Neural cell (in vitro differentiated cells): ENCODE measurements at regions not wholly inside any gene's neighbourhood (a gene's known extent, or its start where the extent isn't known, plus 50 kb on each side); places are given as distances from the start of the nearest gene placed in this dataset.

Source experiments
- H2AFZ ChIP-seq: fragments of 200-600, 300-800 bp; sonication (generic), shearing (Covaris generic); 2 replicates; pipeline ENCODE4 v1.6.0; 2014; ENCODE audit warnings: low read depth, mild to moderate bottlenecking, antibody characterized with exemption, low read length, moderate library complexity
- H3F3A ChIP-seq: fragments of 200-600 bp; shearing (Covaris generic); 2 replicates; pipeline ENCODE4 v1.6.1; 2016; ENCODE audit warnings: mild to moderate bottlenecking, moderate library complexity, mixed read lengths, antibody characterized with exemption, low read length; ENCODE audit not compliant: insufficient read depth, poor library complexity, severe bottlenecking
- H3K27ac ChIP-seq: fragments of 200-600, 300-800 bp; sonication (generic), shearing (Covaris generic); 2 replicates; pipeline ENCODE4 v1.5.1; 2014; ENCODE audit warnings: mild to moderate bottlenecking, low read length, moderate library complexity
- H3K27me3 ChIP-seq: fragments of 300-800, 200-600 bp; sonication (generic), shearing (Covaris generic); 2 replicates; pipeline ENCODE4 v1.6.0; 2014; ENCODE audit warnings: mild to moderate bottlenecking, low read depth, low read length, moderate library complexity; ENCODE audit not compliant: insufficient read depth
- H3K36me3 ChIP-seq: fragments of 300-800, 200-600 bp; sonication (generic), shearing (Covaris generic); 2 replicates; pipeline ENCODE4 v1.5.1; 2014; ENCODE audit warnings: mild to moderate bottlenecking, antibody characterized with exemption, low read length, moderate library complexity; ENCODE audit not compliant: insufficient read depth
- H3K4me2 ChIP-seq: fragments of 300-800, 200-600 bp; sonication (generic), shearing (Covaris generic); 2 replicates; pipeline ENCODE4 v1.6.0; 2014; ENCODE audit warnings: mild to moderate bottlenecking, low read length
- H3K4me3 ChIP-seq: fragments of 300-800, 200-600 bp; sonication (generic), shearing (Covaris generic); 2 replicates; pipeline ENCODE4 v1.5.1; 2014; ENCODE audit warnings: mild to moderate bottlenecking, low read length, moderate library complexity
- H3K79me2 ChIP-seq: fragments of 200-600 bp; shearing (Covaris generic); replicated peaks from 2 replicates; pipeline ENCODE4 v1.6.0; 2014; ENCODE audit warnings: mild to moderate bottlenecking, low read length, moderate library complexity; ENCODE audit not compliant: insufficient read depth
- H3K9ac ChIP-seq: fragments of 300-800, 200-600 bp; sonication (generic), shearing (Covaris generic); 2 replicates; pipeline ENCODE4 v1.6.1; 2016; ENCODE audit warnings: mild to moderate bottlenecking, low read length, mixed read lengths
- H3K9me2 ChIP-seq: fragments of 200-600 bp; shearing (Covaris generic); 2 replicates; pipeline ENCODE4 v1.6.1; 2016; ENCODE audit warnings: mild to moderate bottlenecking, low read length, mixed read lengths; ENCODE audit not compliant: insufficient read depth
- H3K9me3 ChIP-seq: fragments of 200-600, 300-800 bp; sonication (generic), shearing (Covaris generic); 2 replicates; pipeline ENCODE4 v1.6.1; 2016; ENCODE audit warnings: mild to moderate bottlenecking, mixed run types, low read length, moderate library complexity, mixed read lengths
- H4K20me1 ChIP-seq: fragments of 200-600 bp; shearing (Covaris generic); 2 replicates; pipeline ENCODE4 v1.6.1; 2016; ENCODE audit warnings: mild to moderate bottlenecking, mixed run types; ENCODE audit not compliant: insufficient read depth
- CTCF ChIP-seq: fragments of 450-650 bp; IDR thresholded peaks from 2 replicates; pipeline ENCODE4 v1.5.1; 2014; ENCODE audit warnings: antibody characterized with exemption, mild to moderate bottlenecking, moderate library complexity; ENCODE audit not compliant: poor library complexity, severe bottlenecking
- EP300 ChIP-seq: fragments of 450-650 bp; conservative IDR thresholded peaks from 2 replicates; pipeline ENCODE4 v1.6.1; 2014; ENCODE audit warnings: antibody characterized with exemption, mild to moderate bottlenecking, moderate library complexity; ENCODE audit not compliant: poor library complexity, severe bottlenecking
- EZH2 ChIP-seq: fragments of 200-600, 300-800 bp; shearing (Covaris generic), sonication (generic); IDR thresholded peaks from 2 replicates; pipeline ENCODE4 v1.6.1; 2014; ENCODE audit warnings: antibody characterized with exemption, low read length, borderline replicate concordance, mild to moderate bottlenecking; ENCODE audit not compliant: insufficient read depth, poor library complexity, severe bottlenecking
- MXI1 ChIP-seq: fragments of 450-650 bp; conservative IDR thresholded peaks from 2 replicates; pipeline ENCODE4 v1.6.1; 2014; ENCODE audit warnings: antibody characterized with exemption, mild to moderate bottlenecking; ENCODE audit not compliant: poor library complexity, severe bottlenecking
- POLR2AphosphoS5 ChIP-seq: IDR thresholded peaks from 2 replicates; pipeline ENCODE4 v1.6.1; 2012
- RAD21 ChIP-seq: fragments of 450-650 bp; conservative IDR thresholded peaks from 2 replicates; pipeline ENCODE4 v1.6.1; 2014; ENCODE audit warnings: antibody characterized with exemption, mild to moderate bottlenecking, moderate library complexity
- REST ChIP-seq: IDR thresholded peaks from 2 replicates; pipeline ENCODE4 v1.6.1; 2012; ENCODE audit warnings: borderline replicate concordance
- SMC3 ChIP-seq: fragments of 450-650 bp; conservative IDR thresholded peaks from 2 replicates; pipeline ENCODE4 v1.6.1; 2014; ENCODE audit warnings: antibody characterized with exemption, mild to moderate bottlenecking, moderate library complexity; ENCODE audit not compliant: poor library complexity
- TAF1 ChIP-seq: IDR thresholded peaks from 2 replicates; pipeline ENCODE4 v1.6.1; 2012; ENCODE audit warnings: low read depth

- H3K27me3 ChIP-seq: no peaks in the 10 kb centered on the region
- H3F3A ChIP-seq: no peaks in the 10 kb centered on the region
- no peak overlapping the region for H3K27ac ChIP-seq
- no peaks in the 10 kb centered on the region for H3K79me2 ChIP-seq
- H3K4me3 ChIP-seq: no peak overlapping the region
- H3K9ac ChIP-seq: no peak overlapping the region
- no peaks in the 10 kb centered on the region for H3K9me3 ChIP-seq
- H3K4me2 ChIP-seq: no peak overlapping the region
- no peak for TF ChIP-seq POLR2AphosphoS5
- TF ChIP-seq EZH2: no peak
- H3K36me3 ChIP-seq: no peaks in the 10 kb centered on the region
- H3K9me2 ChIP-seq: no peaks in the 10 kb centered on the region
- no peaks in the 10 kb centered on the region for H4K20me1 ChIP-seq
- no peak overlapping the region for H2AFZ ChIP-seq
Observed at GRCh38 chr15:59834528-59834927, 145.4 kb upstream of the BNIP2 start.

GRCh38 chr15:59833366-59833765 lies 144.2 kb upstream of the BNIP2 start:
- Histone ChIP-seq H3K4me2 (no peak overlapping the region), H3K9me3 (no peaks in the 10 kb centered on the region), H2AFZ (no peak overlapping the region), H3K79me2 (no peaks in the 10 kb centered on the region), H3K9ac (no peak overlapping the region), H3F3A (no peaks in the 10 kb centered on the region), H3K27ac (no peak overlapping the region), H4K20me1 (no peaks in the 10 kb centered on the region), H3K27me3 (no peaks in the 10 kb centered on the region), H3K9me2 (no peaks in the 10 kb centered on the region), H3K4me3 (no peak overlapping the region), H3K36me3 (no peaks in the 10 kb centered on the region)
- TF ChIP-seq MXI1 (no peak), TAF1 (no peak), SMC3 (no peak), RAD21 (no peak), CTCF (no peak), POLR2AphosphoS5 (no peak), REST (no peak), EZH2 (no peak), EP300 (no peak)

- H3K4me2 ChIP-seq: no peak overlapping the region
- no peak overlapping the region for H3K9ac ChIP-seq
- TF ChIP-seq MXI1 (no peak), REST (no peak), CTCF (no peak), TAF1 (no peak), EZH2 (no peak), RAD21 (no peak), EP300 (no peak)
- H3F3A ChIP-seq: no peaks in the 10 kb centered on the region
- H4K20me1 ChIP-seq: no peaks in the 10 kb centered on the region
- H3K9me3 ChIP-seq: no peaks in the 10 kb centered on the region
- no peak overlapping the region for H3K27ac ChIP-seq
- no peak overlapping the region for H3K4me3 ChIP-seq
- no peaks in the 10 kb centered on the region for H3K79me2 ChIP-seq
- no peaks in the 10 kb centered on the region for H3K9me2 ChIP-seq
- H3K36me3 ChIP-seq: no peaks in the 10 kb centered on the region
- H2AFZ ChIP-seq: no peak overlapping the region
- no peaks in the 10 kb centered on the region for H3K27me3 ChIP-seq
Observed at GRCh38 chr15:59830873-59831272, 141.8 kb upstream of the BNIP2 start.
